ENCODE measurements at regions not wholly inside any gene's neighbourhood (a gene's known extent, or its start where the extent isn't known, plus 50 kb on each side); places are given as distances from the start of the nearest gene placed in this dataset.

GRCh38 chr20:34179637-34180360 lies 61.4 kb upstream of the ASIP start:
- intact Hi-C loops (cut with DNase I; ENCODE audit: low total_unique reads) = no loop called here
- WGBS, 5 donors = 67 to 75% (median 72%) methylated on average over 8 of the region's 8 CpGs
- peak in 1 of 2 donors; percentile 14 for DNase-seq
- no peaks in the 10 kb centered on the region for H3K9me3 ChIP-seq
- TF ChIP-seq, protein P1, sequence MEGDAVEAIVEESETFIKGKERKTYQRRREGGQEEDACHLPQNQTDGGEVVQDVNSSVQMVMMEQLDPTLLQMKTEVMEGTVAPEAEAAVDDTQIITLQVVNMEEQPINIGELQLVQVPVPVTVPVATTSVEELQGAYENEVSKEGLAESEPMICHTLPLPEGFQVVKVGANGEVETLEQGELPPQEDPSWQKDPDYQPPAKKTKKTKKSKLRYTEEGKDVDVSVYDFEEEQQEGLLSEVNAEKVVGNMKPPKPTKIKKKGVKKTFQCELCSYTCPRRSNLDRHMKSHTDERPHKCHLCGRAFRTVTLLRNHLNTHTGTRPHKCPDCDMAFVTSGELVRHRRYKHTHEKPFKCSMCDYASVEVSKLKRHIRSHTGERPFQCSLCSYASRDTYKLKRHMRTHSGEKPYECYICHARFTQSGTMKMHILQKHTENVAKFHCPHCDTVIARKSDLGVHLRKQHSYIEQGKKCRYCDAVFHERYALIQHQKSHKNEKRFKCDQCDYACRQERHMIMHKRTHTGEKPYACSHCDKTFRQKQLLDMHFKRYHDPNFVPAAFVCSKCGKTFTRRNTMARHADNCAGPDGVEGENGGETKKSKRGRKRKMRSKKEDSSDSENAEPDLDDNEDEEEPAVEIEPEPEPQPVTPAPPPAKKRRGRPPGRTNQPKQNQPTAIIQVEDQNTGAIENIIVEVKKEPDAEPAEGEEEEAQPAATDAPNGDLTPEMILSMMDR (IDR thresholded peaks at IDR 0.05) = no peak
- TF ChIP-seq POLR2AphosphoS5 (IDR thresholded peaks at IDR 0.05) (no peak), EP300 (IDR thresholded peaks at IDR 0.05) (no peak), POLR2A (IDR thresholded peaks at IDR 0.05) (no peak)
- no peaks in the 10 kb centered on the region for H3K36me3 ChIP-seq
- peaks cover 0 to 5% (median 0%) of the 10 kb centered on the region in 3 donors for H3K27me3 ChIP-seq
- no peak overlapping the region for H3K4me3 ChIP-seq
- H3K27ac ChIP-seq = no peak overlapping the region
- no peaks in the 10 kb centered on the region for H3K4me1 ChIP-seq

- Histone ChIP-seq H3K27me3 (peaks cover 0 to 5% (median 0%) of the 10 kb centered on the region in 3 donors), H3K4me3 (no peak overlapping the region), H3K36me3 (no peaks in the 10 kb centered on the region), H3K27ac (no peak overlapping the region), H3K9me3 (no peaks in the 10 kb centered on the region), H3K4me1 (no peaks in the 10 kb centered on the region)
- TF ChIP-seq EP300 (IDR thresholded peaks at IDR 0.05) (no peak), POLR2AphosphoS5 (IDR thresholded peaks at IDR 0.05) (no peak), POLR2A (IDR thresholded peaks at IDR 0.05) (no peak)
- TF ChIP-seq, protein P1 (IDR thresholded peaks at IDR 0.05) = no peak
- 88 to 96% (median 92%) methylated on average over 14 of the region's 14 CpGs for WGBS, 5 donors
- intact Hi-C loops (cut with DNase I; ENCODE audit: low total_unique reads) = no loop called here
- no peak for DNase-seq
These were observed 60.6 kb upstream of the ASIP start for GRCh38 chr20:34180460-34181120.

DNA sequence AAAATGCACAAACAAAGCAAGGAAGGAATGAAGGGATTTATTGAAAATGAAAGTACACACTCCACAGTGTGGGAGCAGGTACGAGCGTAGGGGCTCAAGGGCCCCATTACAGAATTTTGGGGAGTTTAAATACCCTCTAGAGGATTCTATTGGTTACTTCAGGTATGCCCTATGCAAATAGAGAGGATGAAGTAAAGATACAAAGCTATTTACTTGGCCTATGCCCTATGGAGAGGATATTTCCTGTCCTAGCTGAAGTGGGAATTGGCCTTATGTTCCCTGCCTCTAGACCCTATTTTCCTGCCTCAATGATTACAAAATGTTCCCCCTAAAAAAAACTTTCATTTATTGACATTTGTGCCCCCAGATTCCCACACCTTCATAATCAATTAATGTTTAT lies 59.7 kb upstream of the ASIP start:
- H3K9me3 ChIP-seq = no peaks in the 10 kb centered on the region
- H3K27ac ChIP-seq = no peak overlapping the region
- no peaks in the 10 kb centered on the region for H3K4me1 ChIP-seq
- 75 to 89% (median 87%) methylated on average over 2 of the region's 2 CpGs for WGBS, 5 donors
- TF ChIP-seq EP300 (IDR thresholded peaks at IDR 0.05) (no peak), POLR2AphosphoS5 (IDR thresholded peaks at IDR 0.05) (no peak), POLR2A (IDR thresholded peaks at IDR 0.05) (no peak)
- TF ChIP-seq, protein P1 (IDR thresholded peaks at IDR 0.05) = no peak
- intact Hi-C loops (cut with DNase I; ENCODE audit: low total_unique reads) = no loop called here
- no peaks in the 10 kb centered on the region for H3K36me3 ChIP-seq
- peaks cover 0 to 5% (median 0%) of the 10 kb centered on the region in 3 donors for H3K27me3 ChIP-seq
- no peak overlapping the region for H3K4me3 ChIP-seq
- no peak for DNase-seq

DNA sequence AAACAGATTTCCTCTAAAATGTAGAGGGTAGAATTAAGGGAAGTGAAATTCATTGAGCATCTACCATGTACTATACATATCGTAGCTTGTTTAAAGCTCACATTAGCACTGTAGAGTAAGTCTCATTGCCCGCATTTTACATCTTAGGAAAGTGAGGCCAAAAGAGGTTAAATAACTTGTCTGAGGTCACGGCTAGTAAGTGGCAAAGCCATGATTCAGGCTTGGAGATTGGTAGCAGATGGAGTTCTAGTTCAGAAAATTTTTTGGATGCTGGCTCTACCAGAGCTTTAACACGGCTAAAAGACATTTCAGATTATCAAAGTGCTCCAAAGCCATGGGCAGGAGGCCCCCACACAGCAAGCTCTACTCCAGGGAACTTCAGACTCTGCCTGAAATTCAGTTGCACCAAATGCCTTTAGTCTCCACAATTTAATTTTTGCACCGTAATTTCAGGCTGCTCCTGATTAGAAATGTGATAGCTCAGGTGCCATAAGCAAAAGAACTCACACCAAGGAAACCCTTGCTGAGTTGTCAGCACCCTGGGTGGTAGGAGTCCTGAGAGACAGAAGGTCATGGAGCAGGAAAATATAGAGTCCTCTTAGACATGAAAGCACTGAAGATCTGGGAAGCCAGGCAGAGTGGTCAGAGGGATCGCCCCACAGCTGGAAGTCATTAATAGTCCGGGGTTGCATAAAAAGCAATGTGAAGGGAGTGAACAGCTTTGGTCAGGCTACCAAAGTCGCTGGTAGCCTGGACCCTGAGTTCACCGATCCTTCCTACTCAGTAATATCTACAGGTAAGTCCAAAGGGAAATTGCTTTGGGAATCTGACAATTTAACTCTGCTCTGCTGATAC lies 55.2 kb upstream of the ASIP start:
- 77 to 81% (median 80%) methylated on average over 9 of the region's 9 CpGs for WGBS, 5 donors

More for the DNA sequence above, 55.2 kb upstream of the ASIP start:
- TF ChIP-seq, protein P1 (IDR thresholded peaks at IDR 0.05) = no peak
- TF ChIP-seq POLR2AphosphoS5 (IDR thresholded peaks at IDR 0.05) = no peak
- TF ChIP-seq POLR2A (IDR thresholded peaks at IDR 0.05) = no peak
- no peak for TF ChIP-seq EP300 (IDR thresholded peaks at IDR 0.05)
- peaks cover 0 to 5% (median 0%) of the 10 kb centered on the region in 3 donors for H3K27me3 ChIP-seq
- no peak overlapping the region for H3K4me3 ChIP-seq
- intact Hi-C loops (cut with DNase I; ENCODE audit: low total_unique reads) = no loop called here
- H3K27ac ChIP-seq = no peak overlapping the region
- H3K4me1 ChIP-seq = peaks cover 0 to 3% (median 0%) of the 10 kb centered on the region in 4 donors
- no peak for DNase-seq
- no peaks in the 10 kb centered on the region for H3K36me3 ChIP-seq
- no peaks in the 10 kb centered on the region for H3K9me3 ChIP-seq

All from stomach (tissue), 8 donors.